Prostate gland (tissue), 2 donors: ENCODE measurements at regions not wholly inside any gene's neighbourhood (a gene's known extent, or its start where the extent isn't known, plus 50 kb on each side); places are given as distances from the start of the nearest gene placed in this dataset.

Experiments used
- DNase-seq: peaks from one replicate; pipeline ENCODE4 v3.0.0-alpha.2; 2019; ENCODE audit warnings: low spot score
- H3K27ac ChIP-seq, 2 donors: fragments of 200-600 bp; sonication (generic); 2 replicates each; pipeline ENCODE4 v1.5.1; 2017 to 2019
- H3K27me3 ChIP-seq: fragments of 200-600 bp; sonication (generic); replicated peaks from 2 replicates; pipeline ENCODE4 v1.5.1; 2019; ENCODE audit not compliant: insufficient read depth
- H3K36me3 ChIP-seq, 2 donors: fragments of 200-600 bp; sonication (generic); 1 replicate in 1 of 2; 2 replicates in 1 of 2; pipeline versions ENCODE4 v1.5.1 to v1.8.1; 2017 to 2019
- H3K4me1 ChIP-seq: fragments of 200-600 bp; sonication (generic); replicated peaks from 2 replicates; pipeline ENCODE4 v1.5.1; 2019
- H3K4me3 ChIP-seq, 2 donors: fragments of 200-600 bp; sonication (generic); 2 replicates each; pipeline ENCODE4 v1.5.1; 2017 to 2019
- H3K9me3 ChIP-seq: fragments of 200-600 bp; sonication (generic); 2 replicates; pipeline ENCODE4 v1.5.1; 2017
- CTCF ChIP-seq, 4 experiments: fragments of 200-600 bp in 2 of 4; fragments of 450-650 bp in 2 of 4; sonication (generic) in 2 of 4; IDR thresholded peaks; 1 replicate in 3 of 4; 2 replicates in 1 of 4; pipeline ENCODE4 v1.5.1; 2016 to 2019; ENCODE audit warnings: antibody characterized with exemption in 4 of 4, mild to moderate bottlenecking in 2 of 4, moderate library complexity in 2 of 4
- POLR2A ChIP-seq: fragments of 450-650 bp; IDR thresholded peaks from one replicate; pipeline ENCODE4 v1.6.1; 2016; ENCODE audit warnings: antibody characterized with exemption, mild to moderate bottlenecking
- POLR2AphosphoS5 ChIP-seq: sonication (generic); formaldehyde crosslinking; IDR thresholded peaks from one replicate; pipeline ENCODE4 v1.6.1; 2017; ENCODE audit warnings: antibody characterized with exemption
- WGBS: methylation state at CpG from one replicate; pipeline ENCODE4 v1.1.5; 2018; 5-methylcytosine and 5-hydroxymethylcytosine counted together
- intact Hi-C: fragments of 100-400 bp; cut with DNase I; formaldehyde crosslinking; loops from one replicate; pipeline ENCODE4 v1.14.2; 2022

- Histone ChIP-seq H3K4me1 (no peaks in the 10 kb centered on the region), H3K36me3 (no peaks in the 10 kb centered on the region), H3K27ac (no peak overlapping the region), H3K27me3 (no peaks in the 10 kb centered on the region), H3K9me3 (no peaks in the 10 kb centered on the region), H3K4me3 (no peak overlapping the region)
- intact Hi-C loops: no loop called here
- DNase-seq: no peak
- no peak for TF ChIP-seq POLR2A
- TF ChIP-seq CTCF (IDR thresholded peaks at IDR 0.05): no peak
- TF ChIP-seq POLR2AphosphoS5: no peak
- WGBS: 89% methylated on average over 1 of the region's 1 CpG
Measured at GRCh38 chr6:115814907-115815306, 245.8 kb downstream of the FRK start.

GRCh38 chr6:115811541-115811940 lies 249.2 kb downstream of the FRK start:
- Histone ChIP-seq H3K27me3 (no peaks in the 10 kb centered on the region), H3K36me3 (no peaks in the 10 kb centered on the region), H3K9me3 (no peaks in the 10 kb centered on the region), H3K4me1 (no peaks in the 10 kb centered on the region), H3K27ac (no peak overlapping the region), H3K4me3 (no peak overlapping the region)
- no peak for TF ChIP-seq CTCF (IDR thresholded peaks at IDR 0.05)
- TF ChIP-seq POLR2AphosphoS5: no peak
- TF ChIP-seq POLR2A: no peak
- DNase-seq: no peak
- intact Hi-C loops: no loop called here
- WGBS: 86% methylated on average over 5 of the region's 5 CpGs

GRCh38 chr6:115798229-115798628 lies 262.5 kb downstream of the FRK start:
- 42% methylated on average over 1 of the region's 1 CpG for WGBS
- no peak overlapping the region for H3K27ac ChIP-seq

GRCh38 chr6:115796829-115797228 lies 263.9 kb downstream of the FRK start:
- TF ChIP-seq CTCF (IDR thresholded peaks at IDR 0.05): no peak
- no peak for TF ChIP-seq POLR2A
- TF ChIP-seq POLR2AphosphoS5: no peak
- Histone ChIP-seq H3K27ac (no peak overlapping the region), H3K4me1 (no peaks in the 10 kb centered on the region), H3K36me3 (no peaks in the 10 kb centered on the region), H3K9me3 (no peaks in the 10 kb centered on the region), H3K4me3 (no peak overlapping the region), H3K27me3 (no peaks in the 10 kb centered on the region)
- DNase-seq: no peak
- WGBS: 69% methylated on average over 1 of the region's 1 CpG
- intact Hi-C loops: no loop called here

More at GRCh38 chr6:115798229-115798628, 262.5 kb downstream of the FRK start:
- Histone ChIP-seq H3K9me3 (no peaks in the 10 kb centered on the region), H3K4me1 (no peaks in the 10 kb centered on the region), H3K36me3 (no peaks in the 10 kb centered on the region), H3K27me3 (no peaks in the 10 kb centered on the region), H3K4me3 (no peak overlapping the region)
- intact Hi-C loops: no loop called here
- TF ChIP-seq CTCF (IDR thresholded peaks at IDR 0.05): no peak
- no peak for TF ChIP-seq POLR2A
- no peak for TF ChIP-seq POLR2AphosphoS5
- DNase-seq: no peak

GRCh38 chr6:115796061-115796460 lies 264.6 kb downstream of the FRK start:
- TF ChIP-seq CTCF (IDR thresholded peaks at IDR 0.05): no peak
- TF ChIP-seq POLR2A: no peak
- no peak for TF ChIP-seq POLR2AphosphoS5
- 46% methylated on average over 2 of the region's 2 CpGs for WGBS
- intact Hi-C loops: no loop called here
- Histone ChIP-seq H3K9me3 (no peaks in the 10 kb centered on the region), H3K4me1 (no peaks in the 10 kb centered on the region), H3K27me3 (no peaks in the 10 kb centered on the region), H3K36me3 (no peaks in the 10 kb centered on the region), H3K4me3 (no peak overlapping the region), H3K27ac (no peak overlapping the region)
- no peak for DNase-seq
